ENCODE measurements at regions not wholly inside any gene's neighbourhood (a gene's known extent, or its start where the extent isn't known, plus 50 kb on each side); places are given as distances from the start of the nearest gene placed in this dataset.

- no peak for FAIRE-seq
These were observed 73.7 kb downstream of the NAV1 start for GRCh38 chr1:201612645-201613044.

GRCh38 chr1:201614262-201615015 lies 75.5 kb downstream of the NAV1 start:
- FAIRE-seq: no peak

DNA sequence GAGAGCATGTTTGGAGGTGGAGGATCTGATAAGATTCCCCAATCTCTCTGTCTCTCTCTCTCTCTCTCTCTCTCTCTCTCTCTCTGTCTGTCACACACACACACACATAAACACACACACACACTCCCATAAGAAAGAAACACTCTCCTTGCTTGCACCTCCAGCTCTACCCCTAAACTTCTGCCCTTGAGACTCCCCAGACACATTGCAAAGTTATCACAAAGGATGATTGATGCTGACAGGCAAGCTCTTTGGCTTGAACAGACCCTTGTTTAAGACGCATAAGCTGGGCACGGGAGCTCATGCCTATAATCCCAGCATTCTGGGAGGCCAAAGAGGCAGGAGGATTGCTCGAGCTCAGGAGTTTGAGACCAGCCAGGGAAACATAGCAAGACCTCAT lies 78.2 kb downstream of the NAV1 start:
- no peak for FAIRE-seq

GRCh38 chr1:201618389-201618788 lies 79.5 kb downstream of the NAV1 start:
- no peak for FAIRE-seq

GRCh38 chr1:201618905-201619304 lies 80.0 kb downstream of the NAV1 start:
- no peak for FAIRE-seq

DNA sequence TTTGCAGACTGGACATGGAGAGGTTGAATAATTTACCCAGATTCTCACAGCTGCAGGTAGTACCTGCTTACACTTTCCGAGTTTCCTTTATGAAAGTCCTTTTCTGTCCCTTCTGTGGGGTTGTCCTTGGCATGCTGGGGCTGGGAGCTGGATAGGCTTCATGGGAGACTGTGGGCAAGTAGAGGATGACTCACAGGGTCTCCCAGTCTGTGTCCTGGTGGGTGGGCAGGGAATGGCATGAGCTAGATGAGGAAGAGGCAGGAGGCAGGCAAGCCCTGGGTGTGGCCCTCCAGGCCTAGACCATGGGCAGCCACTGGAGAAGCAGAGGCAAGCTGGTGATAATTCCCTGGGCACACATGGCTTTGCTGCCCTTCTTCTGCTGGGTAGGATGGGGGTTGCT lies 80.6 kb downstream of the NAV1 start:
- FAIRE-seq: no peak

- no peak for FAIRE-seq
These were observed 83.4 kb downstream of the NAV1 start for GRCh38 chr1:201622353-201622752.

- FAIRE-seq: no peak
These were observed 83.9 kb downstream of the NAV1 start for GRCh38 chr1:201622824-201623223.

- FAIRE-seq: no peak
These were observed 85.9 kb downstream of the NAV1 start for GRCh38 chr1:201624741-201625225.

DNA sequence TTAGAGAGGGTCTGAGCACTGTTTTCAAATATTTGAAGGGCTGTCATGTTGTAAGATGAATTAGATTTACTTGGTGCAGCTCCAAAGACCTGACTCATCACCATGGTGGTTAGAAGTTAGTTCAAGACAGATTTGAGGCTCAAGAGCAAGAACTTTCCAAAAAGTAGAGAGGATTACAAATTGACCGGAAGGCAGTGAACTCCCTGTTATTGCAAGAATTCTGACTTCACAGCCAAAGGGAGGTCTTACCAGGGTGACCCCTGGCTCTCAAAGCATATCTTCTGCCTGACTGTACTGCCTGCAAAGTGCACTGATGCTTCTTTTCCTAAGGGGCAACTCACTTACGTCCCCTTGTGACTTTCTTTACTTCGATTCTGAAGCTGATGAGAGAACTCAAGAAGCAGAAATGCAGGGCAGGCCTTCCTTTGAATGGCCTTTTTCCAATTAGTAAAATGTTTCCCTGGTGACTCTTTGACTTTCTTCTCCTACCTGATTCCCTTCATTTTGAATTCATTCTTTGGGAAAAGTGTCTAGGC lies 86.4 kb downstream of the NAV1 start:
- FAIRE-seq: no peak

- FAIRE-seq: no peak
These were observed 86.9 kb downstream of the NAV1 start for GRCh38 chr1:201625851-201626251.

DNA sequence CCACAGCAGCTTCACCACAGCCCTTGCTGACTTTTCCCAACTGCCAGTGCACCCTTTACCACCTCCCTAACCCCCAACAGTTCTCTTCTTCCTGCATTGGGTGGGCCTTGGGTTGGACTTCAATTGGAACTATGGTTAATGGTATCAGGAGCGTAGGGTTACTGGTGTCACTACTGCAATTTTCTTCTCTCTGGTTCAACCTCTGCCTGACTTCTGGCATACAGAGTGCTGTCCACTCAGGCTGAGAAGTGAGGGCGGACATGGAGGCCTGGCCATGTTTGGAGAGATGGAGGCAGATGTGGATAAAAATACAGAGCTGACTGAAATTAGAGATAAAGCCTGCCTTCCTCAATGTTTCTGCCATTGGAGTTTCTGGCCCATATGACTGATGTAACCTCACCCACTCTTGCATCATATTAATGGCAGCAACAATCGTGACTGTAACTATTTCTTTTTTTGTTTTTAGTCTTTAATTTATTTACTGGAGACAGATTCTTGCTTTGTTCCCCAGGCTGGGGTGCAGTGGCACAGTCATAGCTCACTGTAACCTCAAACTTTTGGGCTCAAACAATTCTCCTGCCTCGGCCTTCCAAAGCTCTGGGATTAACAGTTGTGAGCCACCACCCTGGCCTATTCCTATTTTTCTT lies 87.8 kb downstream of the NAV1 start:
- no peak for FAIRE-seq

GRCh38 chr1:201628490-201628889 lies 89.6 kb downstream of the NAV1 start:
- no peak for FAIRE-seq

DNA sequence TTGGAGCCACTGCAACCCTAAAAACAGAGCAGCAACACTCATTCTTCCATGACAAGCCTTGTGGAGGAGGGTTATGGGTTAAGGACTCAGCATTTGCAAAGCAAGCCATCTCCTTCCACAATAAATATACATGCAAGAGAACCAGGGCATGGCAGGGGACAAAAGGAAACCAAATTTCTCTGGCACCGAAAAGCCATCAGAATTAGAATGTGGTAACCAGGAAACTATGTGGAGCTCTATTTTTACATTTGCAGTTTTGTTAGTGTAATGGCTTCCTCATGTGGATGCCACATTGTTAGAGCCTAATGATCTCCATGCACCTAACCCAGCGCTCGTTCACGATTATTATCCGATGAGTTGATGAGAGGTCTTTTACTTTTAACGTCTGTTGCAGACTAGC lies 91.7 kb downstream of the NAV1 start:
- FAIRE-seq: no peak

DNA sequence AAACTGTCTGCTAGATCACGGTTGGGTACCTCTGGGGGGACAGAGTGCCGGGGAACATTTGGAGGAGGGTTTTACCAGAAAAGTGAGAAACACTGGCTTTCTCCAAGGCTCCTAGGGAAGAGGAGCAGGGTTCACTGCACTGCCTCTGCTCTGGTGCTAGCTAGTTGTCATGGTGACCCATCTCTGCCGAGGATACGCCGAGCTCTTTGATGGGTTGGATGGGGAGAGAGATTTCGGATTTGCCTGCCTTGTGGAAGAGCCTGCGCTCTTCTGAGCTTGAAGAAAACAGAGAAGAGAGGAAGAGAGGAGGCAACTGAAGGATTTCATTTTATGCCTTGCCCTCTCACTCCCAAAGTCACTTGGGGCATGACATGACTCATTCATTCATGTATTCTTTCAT lies 92.1 kb downstream of the NAV1 start:
- no peak for FAIRE-seq

DNA sequence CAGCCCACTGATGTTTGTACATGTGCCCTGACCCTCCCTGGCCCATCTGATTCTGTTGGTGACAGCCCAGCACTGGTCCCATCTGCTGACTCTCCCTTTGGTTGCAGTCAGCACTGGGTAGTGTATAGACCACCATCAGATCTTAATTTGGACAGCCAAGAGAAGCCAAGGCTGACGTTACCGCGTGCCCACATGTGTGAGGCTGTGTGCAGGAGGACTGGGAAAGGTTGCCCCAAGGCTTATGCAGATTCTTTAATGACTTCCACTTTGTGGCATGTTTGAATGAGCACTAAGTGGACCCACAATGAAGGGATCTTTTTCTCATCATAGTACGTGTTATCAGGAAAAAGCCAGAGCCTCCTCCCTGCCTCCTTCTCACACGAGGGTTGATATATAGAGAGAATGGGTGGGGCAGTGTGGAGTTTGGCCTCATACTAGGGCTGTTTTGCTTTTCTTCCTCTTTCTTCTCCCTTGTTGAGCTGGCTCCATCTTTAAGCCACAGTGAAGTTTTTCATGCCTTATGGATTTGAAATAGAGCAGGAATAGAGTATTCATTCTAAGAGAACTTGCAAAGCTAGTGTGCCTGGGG lies 93.5 kb downstream of the NAV1 start:
- FAIRE-seq: no peak

- no peak for FAIRE-seq
These were observed 94.4 kb downstream of the NAV1 start for GRCh38 chr1:201633297-201633696.

- FAIRE-seq: no peak
These were observed 94.9 kb downstream of the NAV1 start for GRCh38 chr1:201633811-201634210.

DNA sequence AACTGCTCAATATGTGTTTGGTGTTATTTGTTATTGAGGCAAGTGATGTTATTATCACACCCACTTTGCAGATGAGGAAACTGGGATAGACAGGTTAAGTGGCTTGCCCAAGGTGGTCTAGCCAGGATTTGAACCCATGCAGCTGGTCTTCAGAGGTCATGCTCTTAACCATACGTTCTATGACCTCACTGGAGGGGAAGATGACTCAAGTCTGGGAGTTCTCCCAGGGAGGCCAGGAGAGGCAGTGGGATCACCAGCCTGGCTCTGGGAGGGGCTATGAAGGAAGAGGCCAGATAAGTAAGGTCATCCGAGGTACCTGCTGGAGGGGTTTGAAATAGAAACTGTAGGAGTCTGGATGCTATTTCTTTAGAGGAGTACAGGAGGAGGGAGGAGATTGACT lies 95.3 kb downstream of the NAV1 start:
- no peak for FAIRE-seq

- no peak for FAIRE-seq
These were observed 97.2 kb downstream of the NAV1 start for GRCh38 chr1:201636097-201636496.

GRCh38 chr1:201636510-201636971 lies 97.6 kb downstream of the NAV1 start:
- no peak for FAIRE-seq

DNA sequence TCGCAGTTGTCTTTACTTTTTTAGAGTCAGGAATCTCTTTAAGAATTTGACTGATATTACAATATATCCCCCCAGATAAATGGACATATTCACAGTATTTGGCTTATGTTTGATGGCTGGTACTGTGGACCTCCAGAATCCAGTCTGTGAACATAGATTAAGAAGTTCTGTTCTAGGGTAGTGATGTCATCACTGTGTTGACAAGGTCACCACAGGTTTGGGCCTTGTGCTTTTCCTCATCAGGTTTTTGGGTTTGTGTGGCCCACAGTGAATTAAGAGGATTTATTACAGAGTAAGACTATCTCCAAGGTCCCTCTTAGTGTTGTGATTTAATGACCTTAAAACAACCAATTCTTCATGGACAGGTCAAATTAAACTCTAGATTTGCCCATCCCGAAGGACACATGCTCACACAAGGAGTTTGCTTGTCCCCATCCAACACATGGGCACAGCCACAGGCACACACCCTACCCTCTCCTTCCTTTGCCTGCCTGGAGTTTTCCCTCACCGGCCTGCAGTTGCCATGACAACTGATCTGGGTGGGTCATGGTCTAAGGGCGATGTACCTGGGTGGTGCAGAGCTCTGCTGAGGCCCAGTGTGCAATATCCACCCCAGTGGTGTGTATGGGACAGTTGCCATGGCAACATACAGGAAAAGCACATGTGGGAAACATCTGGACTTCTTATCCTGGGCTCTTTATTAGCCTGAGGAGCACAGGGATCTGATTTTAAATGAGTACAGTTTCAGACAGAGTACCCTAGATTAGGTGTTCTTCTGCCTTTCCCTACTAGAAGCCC lies 98.6 kb downstream of the NAV1 start:
- no peak for FAIRE-seq

GRCh38 chr1:201639391-201639790 lies 100.5 kb downstream of the NAV1 start:
- no peak for FAIRE-seq

Data from islet of Langerhans (tissue), 1 donor.